NCI-H748 (cell line): ENCODE measurements at regions not wholly inside any gene's neighbourhood (a gene's known extent, or its start where the extent isn't known, plus 50 kb on each side); places are given as distances from the start of the nearest gene placed in this dataset.
"Not testable (repeated sequence)": the region's sequence is repeated elsewhere in the genome, so short reads cannot be mapped to it uniquely, and the experiment has no call there.

Source experiments
- DNase-seq: peaks from one replicate; lab custom pipeline; 2025; ENCODE audit not compliant: unreplicated experiment; lab: John Stamatoyannopoulos, UW

DNA sequence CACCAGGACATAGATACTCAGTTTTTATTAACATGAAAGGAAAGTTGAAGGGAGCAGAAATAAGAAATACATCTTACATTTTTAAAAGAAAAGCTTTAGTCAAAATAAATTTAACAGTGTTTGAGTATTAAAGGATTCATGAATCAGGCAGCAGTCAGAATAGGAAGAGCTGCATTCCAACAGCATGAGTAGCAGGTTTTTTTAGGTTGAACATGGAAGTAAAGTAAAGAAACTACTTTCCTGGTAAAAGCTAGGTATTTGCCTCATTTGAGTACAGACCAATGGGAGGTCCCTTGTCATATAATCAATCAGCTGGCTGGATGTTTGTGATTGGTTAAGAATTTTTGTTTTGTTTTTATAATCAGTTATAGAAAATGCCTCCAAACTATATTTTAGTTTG is 645.9 kb upstream of the INTU start:
- DNase-seq, result no peak

DNA sequence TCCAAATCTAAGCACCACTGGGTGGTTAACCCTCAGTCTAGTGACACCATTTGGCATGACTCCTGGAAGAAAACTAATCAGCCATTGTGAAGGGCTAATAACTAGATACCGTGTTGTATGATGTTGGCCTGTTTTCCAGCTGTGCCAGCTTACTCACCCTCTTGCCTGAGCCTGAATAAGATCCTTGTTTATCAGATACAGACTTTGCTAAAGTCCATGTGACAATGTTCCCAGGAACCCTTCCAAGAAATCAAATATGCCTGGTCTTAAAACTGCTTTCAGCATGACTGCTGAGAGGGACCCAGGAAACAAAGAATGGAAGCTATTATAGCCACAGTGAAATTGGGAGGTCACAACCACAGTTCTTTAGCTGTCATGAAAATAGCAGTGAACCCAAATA is 640.8 kb upstream of the INTU start:
- no peak for DNase-seq

- no peak for DNase-seq
Measured at GRCh38 chr4:126992910-126993309, 639.8 kb upstream of the INTU start.

DNA sequence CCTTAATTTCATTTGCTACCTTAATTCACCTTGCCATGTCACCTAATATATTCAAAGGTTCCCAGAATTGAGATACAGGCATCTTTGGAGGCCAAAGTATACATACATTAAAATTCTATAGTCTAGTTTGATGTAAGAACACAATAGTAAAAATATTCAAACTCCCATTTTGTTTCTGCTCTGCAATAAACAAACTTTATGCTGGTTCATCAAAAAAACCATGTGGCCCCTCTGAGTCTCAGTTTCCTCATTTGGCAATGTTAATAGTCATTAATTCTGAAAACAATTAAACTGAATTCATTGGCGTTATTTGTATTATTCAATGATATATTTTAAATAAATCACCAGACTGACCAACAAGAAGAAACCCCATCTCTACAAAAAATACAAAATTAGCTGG is 639.4 kb upstream of the INTU start:
- no peak for DNase-seq

GRCh38 chr4:126995235-126995634 is 637.5 kb upstream of the INTU start:
- no peak for DNase-seq

- no peak for DNase-seq
Measured at GRCh38 chr4:127000110-127000509, 632.6 kb upstream of the INTU start.

- DNase-seq, result no peak
Measured at GRCh38 chr4:127000846-127001245, 631.9 kb upstream of the INTU start.

DNA sequence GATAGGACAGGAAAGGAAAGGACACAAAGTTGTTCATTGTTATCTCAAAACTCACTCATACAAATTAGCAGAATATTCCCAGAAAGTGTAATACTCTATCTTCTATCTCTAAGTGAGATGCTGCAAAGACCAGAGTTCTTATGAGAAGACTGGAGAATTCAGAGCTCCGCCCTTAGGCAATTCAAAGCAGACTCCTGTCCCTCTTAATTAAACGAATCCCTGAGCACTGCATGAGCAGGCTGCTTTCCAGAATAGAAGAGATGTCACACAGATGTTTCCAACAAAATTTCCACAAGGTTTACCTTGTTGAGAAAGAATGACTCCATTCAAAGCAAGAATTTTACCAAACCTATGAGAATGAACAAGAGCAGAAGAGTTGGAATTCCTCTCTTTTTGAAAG is 630.8 kb upstream of the INTU start:
- DNase-seq, result no peak

DNA sequence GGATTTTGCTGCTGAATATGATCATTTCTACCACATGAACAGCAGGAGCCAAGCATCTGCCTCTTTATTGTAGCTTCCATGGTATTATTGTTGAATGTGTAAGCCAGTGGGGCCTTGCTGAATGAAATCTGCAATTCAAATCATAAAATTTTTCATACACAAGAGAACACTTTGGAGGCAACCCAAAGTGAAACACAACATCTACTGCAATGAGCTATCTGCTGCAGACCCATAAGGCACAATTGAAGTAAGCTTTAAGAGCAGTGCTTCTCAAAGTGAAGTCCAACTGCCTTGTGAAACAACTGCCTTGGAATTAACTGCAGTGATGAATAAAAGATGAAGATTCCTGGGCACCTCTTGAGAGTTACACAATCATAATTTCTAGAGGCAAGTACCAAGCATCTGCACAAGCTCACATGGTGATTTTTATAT is 626.3 kb upstream of the INTU start:
- DNase-seq, result no peak

DNA sequence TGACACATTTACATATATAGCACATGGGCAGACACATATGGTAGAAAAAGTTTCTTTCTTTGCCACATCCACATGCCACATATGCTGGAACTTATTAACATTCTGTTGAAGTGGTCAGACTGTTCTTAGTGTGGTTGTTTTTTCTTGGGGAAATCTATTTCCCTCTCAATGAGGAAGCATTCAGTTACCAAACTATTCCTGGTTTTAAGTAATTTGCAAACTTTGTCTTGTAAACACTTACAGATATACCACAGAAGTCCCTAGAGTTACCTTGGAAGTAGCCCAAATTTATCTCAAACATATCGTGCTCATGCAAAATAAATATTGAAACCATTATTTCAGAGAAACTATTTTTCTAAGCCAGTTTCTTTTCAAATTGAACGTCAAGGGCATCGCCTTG is 625.5 kb upstream of the INTU start:
- no peak for DNase-seq

DNA sequence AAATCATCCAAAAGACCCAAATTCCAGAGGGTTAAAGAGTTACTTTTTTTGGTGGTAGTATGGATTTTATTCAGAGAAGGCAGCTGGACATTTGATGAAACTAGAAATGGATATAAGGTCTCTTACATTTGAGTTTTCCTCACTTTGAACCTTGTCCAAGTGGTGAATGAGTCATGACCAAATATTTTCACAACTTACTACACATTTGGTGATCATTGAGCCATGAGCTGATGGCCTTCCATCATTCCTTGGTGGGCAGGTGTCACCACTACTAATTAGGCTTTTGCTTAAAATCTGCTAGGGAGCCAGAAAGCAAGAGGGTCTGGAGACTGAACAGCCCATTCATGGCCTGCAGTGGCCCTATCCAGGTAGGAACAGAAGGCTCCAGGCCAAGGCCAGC is 620.2 kb upstream of the INTU start:
- no peak for DNase-seq

DNA sequence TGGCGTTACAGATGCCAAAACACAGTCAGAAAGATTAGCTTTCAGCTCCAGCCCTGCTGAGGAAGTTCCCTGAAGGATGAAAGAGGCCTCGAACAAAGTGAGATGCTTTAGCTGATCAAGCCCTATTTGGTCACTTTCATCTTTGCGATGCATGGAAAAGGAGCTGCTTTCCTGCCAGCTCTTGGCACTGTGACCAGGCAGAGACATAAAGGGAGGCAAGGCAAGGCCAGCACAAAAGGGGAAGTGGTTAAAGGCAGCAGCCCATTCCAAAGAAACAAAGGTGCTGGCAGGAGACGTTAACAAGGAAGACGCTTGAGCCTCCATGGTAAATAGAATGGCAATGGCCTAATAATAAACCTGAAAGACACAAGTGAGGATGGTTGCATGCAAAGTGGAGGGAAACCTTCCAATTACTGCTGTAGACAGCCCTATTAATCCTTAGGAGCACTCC is 617.1 kb upstream of the INTU start:
- peak; percentile 31 for DNase-seq

- DNase-seq, result no peak
Measured at GRCh38 chr4:127018381-127018780, 614.4 kb upstream of the INTU start.

- DNase-seq, result not testable (repeated sequence)
Measured at GRCh38 chr4:127020831-127021230, 611.9 kb upstream of the INTU start.

GRCh38 chr4:127036296-127036695 is 596.5 kb upstream of the INTU start:
- no peak for DNase-seq

GRCh38 chr4:127045861-127046260 is 586.9 kb upstream of the INTU start:
- peak; percentile 21 for DNase-seq

GRCh38 chr4:127047930-127048329 is 584.8 kb upstream of the INTU start:
- DNase-seq, result no peak

- no peak for DNase-seq
Measured at GRCh38 chr4:127048376-127049044, 584.2 kb upstream of the INTU start.

DNA sequence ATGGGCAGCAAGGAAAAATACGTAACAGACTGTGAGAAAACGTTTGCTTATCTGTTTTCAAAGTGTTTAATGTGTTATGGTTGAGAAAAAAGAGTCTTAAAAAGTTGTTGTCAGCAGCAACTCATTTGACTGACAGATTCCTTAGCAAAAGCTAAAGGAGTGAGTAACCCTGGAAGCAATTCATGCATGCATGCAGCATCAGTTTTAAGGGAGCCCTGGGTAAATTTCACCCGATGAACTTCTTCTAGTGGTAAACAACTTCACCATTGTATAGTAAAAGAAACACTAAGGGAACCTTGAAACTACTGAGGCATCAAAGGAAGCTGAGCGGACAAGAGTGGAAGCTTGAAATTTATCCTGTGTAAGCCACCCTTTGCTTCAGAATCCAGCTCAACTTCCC is 583.2 kb upstream of the INTU start:
- DNase-seq, result no peak

DNA sequence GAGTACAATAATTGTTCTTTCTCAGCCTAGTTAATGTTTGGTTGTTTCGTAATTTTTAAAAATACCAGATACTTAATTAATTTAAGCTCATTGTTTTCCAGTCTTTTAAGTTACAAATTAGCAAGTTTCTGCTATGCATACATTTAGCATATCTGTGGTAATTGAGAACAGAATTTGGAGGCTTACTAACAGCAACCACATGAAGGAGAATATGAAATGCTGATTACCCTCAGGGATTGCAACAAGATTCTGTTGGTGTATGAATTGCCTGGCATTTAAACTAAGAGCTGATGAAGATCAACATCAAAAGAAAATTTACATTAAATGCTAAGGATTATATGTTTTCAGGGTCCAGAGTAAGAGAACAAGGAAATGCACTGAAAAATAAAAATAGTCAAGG is 580.0 kb upstream of the INTU start:
- no peak for DNase-seq

DNA sequence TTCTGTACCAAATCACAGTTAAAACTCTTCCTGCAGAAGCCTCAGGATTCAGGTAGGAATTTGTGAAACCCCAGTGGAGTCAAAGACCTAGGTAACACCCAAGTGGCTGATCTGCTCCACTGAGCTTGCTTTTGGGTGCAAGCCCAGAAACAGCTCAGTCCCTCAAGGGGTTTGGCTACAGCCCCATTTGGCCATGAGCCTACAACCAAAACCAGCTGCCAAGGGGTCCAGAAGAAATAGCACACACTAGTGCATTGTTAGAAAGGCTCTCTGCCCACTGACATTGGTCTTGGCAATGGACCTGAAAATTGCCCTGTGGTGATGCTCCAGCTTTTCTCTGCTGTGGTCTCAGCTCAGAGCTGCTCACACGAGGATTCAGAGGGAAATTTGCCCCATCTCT is 577.4 kb upstream of the INTU start:
- no peak for DNase-seq

- no peak for DNase-seq
Measured at GRCh38 chr4:127069675-127070074, 563.1 kb upstream of the INTU start.

- DNase-seq, result no peak
Measured at GRCh38 chr4:127071443-127071842, 561.3 kb upstream of the INTU start.
